NCI-H774 (cell line): ENCODE measurements at regions not wholly inside any gene's neighbourhood (a gene's known extent, or its start where the extent isn't known, plus 50 kb on each side); places are given as distances from the start of the nearest gene placed in this dataset.
"Not testable (repeated sequence)": the region's sequence is repeated elsewhere in the genome, so short reads cannot be mapped to it uniquely, and the experiment has no call there.

Experiments
- DNase-seq: peaks from one replicate; lab custom pipeline; 2025; lab: John Stamatoyannopoulos, UW

- DNase-seq: not testable (repeated sequence)
Measured at GRCh38 chr13:21261487-21262216, 85.2 kb downstream of the MRPL57 start.

DNA sequence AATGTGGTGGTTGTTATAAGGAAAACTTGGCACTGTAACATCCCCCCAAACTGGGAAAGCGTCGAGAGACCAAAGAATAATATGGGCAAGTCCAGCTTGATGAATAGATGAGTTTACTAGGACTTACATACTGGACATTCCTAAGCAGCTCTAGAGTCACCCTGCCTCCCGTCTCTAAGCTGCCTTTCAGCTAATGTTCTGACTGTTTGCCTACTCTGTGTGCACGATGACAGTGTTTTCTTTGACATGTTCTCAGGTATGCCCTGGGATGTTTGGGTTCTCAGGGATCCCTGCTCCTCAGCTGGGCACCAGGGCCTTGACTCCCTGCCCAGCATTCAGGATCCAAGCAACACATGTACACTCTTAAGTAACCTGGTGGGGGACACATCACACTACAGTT is 87.5 kb downstream of the MRPL57 start:
- DNase-seq: not testable (repeated sequence)

DNA sequence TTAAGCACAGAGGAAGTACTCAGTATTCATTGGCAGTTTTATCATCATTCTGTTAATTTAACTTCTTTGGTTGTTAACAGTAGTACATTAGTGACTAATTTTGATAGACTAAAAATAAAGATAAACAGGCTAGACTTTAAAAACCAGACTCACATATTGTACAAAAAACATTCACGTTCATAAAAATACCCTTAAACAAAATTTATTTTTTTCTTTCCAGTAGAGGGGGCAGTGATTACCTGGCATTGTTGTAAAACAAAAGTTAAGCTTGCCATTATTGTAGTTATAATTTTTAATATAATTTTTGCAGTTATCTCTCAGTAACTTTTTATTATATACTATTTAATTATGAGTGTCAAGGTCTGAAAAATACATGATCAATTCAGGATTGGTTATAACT is 92.0 kb downstream of the MRPL57 start:
- not testable (repeated sequence) for DNase-seq

GRCh38 chr13:21272439-21272838 is 96.0 kb downstream of the MRPL57 start:
- DNase-seq: not testable (repeated sequence)

DNA sequence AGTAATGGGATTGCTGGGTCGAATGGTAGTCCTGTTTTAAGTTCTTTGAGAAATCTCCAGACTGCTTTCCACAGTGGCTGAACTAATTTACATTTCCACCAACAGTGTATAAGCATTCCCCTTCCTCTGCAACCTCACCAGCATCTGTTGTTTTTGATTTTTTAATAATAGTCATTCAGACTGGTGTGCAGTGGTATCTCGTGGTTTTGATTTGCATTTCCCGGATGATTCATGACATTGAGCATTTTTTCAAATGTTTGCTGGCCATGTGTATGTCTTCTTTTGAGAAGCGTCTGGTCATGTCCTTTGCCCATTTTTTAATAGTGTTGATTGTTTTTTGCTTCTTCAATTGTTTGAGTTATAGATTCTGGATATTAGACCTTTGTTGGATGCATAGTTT is 98.0 kb downstream of the MRPL57 start:
- not testable (repeated sequence) for DNase-seq

- DNase-seq: no peak
Measured at GRCh38 chr13:21282065-21282464, 105.6 kb downstream of the MRPL57 start.

DNA sequence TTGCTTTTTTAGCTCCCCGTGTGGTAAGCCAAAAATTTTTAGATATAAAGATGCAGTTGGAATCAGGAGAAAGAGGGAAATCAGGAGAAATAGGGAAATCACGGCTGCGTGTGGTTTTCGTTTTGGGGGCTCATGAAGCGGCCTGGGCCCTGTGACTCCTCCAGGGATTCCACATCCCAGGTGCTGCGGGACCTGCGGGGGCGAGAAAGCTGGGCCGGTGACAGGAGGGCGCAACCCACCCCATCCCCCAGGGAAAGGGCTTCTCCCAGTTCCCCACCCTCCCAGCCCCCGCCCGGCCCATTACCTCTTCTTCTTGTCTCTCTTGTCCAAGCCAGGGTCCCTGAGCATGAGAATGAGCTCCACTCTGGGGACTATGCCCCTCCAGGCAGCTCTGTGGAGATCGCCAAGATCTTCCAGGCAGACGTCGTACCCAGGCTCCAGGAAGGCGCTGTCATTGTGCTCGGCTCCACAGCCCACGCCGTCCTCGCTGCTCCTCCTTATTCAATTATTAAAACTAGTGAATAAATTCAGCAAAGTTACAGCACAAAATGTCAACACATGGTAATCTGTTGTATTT is 111.0 kb downstream of the MRPL57 start:
- DNase-seq: no peak

DNA sequence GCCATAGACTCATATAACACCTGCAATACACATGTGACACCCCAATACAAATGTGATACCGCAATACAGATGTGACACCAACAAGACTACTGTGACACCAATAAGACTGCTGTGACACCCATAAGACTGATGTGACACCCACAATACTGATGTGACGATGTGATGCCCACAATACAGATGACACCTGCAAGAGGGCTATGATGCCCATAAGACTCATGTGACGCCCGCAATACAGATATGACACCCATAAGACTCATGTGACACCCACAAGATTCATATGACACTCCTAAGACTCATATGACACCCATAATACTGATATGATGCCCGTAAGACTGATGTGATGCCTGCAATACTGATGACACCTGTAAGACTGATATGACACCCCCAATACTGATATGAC is 113.0 kb downstream of the MRPL57 start:
- no peak for DNase-seq

DNA sequence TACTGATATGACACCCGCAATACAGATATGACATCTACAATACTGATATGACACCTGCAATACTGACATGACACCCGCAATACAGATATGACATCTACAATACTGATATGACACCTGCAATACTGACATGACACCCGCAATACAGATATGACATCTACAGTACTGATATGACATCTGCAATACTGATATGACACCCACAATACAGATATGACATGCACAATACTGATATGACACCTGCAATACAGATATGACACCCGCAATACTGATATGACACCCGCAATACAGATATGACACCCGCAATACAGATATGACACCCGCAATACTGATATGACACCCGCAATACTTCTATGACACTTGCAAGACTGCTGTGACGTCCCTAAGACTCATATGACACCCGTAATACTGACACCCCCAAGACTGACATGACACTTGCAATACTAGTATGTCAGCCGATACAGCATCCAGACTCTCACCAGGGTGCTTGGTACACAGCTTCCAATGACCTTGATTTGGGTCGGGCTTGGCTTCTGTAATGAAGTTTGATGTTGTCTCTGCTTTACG is 114.1 kb downstream of the MRPL57 start:
- DNase-seq: not testable (repeated sequence)

GRCh38 chr13:21291840-21292239 is 115.4 kb downstream of the MRPL57 start:
- no peak for DNase-seq

DNA sequence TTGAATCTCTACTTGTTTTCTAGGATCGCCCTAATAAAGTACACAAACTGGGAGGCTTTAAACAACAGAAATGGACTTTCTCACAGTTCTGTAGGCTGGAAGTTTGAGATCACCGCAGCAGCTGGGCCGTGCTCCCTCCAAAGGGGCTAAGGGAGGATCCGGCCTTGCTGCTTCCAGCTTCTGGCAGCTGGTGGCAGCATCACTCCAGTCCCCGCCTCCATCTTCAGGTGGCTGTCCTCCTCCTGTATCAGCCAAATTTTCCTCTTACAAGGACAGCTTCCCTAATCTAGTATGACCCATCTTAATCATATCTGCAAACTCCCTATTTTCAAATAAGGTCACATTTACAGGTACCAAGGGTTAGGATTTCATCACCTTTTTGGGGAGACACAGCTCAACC is 120.5 kb downstream of the MRPL57 start:
- DNase-seq: peak; percentile 51

DNA sequence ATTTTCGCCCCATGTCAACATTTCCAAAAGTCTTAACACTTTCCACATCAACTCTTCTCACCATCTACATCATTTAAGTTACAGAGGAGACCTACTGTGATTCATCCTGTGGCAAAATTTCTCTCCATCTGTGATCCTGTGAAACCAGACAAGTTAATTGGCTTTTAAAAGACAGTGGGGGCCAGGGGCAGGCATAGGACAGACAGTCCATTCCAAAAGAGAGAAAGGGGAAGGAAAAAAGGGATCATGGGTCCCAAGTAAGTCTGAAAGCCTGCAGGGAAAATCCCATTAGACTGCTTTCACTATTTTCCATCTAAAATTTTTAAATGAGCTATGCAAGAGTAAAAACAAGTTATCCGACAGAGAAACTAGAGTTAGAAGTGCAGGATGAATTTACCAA is 121.0 kb downstream of the MRPL57 start:
- no peak for DNase-seq

DNA sequence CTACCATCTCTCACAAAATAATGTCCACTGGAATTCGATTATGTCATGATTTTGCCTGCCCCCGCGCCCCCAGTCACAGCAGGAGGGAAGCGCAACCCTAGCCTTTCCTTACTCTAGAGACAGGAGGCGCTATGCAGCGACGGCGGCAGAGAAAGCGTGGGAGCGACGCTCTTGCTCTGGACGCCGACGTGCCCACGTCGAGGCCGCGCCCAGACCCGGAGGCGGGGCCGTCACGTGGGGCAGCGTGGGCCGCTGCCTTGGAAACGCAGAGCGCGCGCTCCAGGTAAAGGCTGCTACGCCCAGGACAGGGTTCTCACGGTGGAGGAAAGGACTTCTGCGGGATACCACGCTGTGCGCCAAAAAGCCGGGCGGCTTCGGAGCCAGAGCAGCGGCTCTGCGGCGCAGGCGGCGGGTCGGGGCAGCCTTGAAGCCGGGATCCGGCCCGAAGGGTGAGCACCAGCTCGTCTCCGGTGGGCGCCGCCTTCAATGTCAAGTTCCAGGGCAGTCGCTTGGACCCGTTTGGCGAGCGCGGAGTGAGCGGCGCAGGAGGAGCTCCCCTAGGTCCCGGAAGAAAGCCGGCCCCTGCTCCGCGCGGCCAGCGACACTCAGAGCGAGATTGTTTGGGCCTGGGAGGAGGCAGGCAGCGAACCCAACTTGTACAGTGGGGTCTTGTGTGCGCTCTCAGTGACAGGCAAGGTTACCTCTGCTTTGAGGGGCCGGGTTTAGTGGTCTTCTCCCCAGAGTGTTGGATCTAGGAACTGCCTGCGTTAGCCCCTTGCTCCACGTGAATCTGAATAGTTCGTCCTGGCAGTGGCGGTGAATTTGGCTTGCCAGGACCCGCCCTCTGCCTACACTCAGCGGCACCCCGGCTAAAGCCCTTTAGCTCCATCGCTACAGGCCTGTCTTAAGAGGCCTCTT is 121.7 kb downstream of the MRPL57 start:
- peak; percentile 79 for DNase-seq

DNA sequence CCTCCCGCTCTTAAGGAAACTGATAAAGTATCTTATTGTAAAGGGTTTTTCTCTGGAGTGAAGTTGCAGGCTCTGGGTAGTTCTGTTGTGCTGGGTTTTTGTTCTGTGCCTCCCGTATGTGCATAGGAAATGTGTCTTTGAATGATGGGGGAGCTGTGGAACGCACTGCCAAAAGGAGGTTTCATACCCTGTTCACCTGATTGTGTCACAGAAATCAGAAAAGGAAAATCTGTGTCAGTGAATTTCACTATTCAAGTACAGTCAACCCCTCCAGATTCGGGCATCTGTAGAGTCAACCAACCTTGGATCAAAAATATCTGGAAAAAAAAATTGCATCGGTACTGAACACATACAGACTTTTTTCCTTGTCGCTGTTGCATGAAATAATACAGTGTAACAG is 127.8 kb downstream of the MRPL57 start:
- no peak for DNase-seq

- not testable (repeated sequence) for DNase-seq
Measured at GRCh38 chr13:21306300-21307073, 130.0 kb downstream of the MRPL57 start.

DNA sequence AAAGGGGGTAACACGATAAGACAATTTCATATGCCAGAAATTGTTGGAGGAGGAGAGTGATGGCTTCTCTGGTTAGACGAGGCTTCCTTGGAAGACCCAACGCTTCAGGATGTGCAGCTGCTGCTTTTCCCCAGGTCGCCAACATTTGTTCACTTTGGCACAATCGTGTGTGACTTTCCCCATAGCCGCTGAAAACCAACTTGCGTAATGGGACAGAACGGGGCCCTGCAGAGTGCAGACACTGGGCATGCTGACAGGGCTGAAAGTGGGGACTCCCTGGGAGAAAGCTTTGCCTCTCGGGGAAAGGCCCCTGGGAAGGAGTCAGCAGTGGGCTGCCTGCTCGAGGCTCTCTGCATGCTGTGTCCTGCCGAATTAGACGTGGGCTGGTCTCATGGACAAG is 130.7 kb downstream of the MRPL57 start:
- DNase-seq: not testable (repeated sequence)

- no peak for DNase-seq
Measured at GRCh38 chr13:21308906-21309305, 132.4 kb downstream of the MRPL57 start.

- DNase-seq: no peak
Measured at GRCh38 chr13:21309542-21310172, 133.2 kb downstream of the MRPL57 start.

- DNase-seq: no peak
Measured at GRCh38 chr13:21310220-21310619, 133.8 kb downstream of the MRPL57 start.

DNA sequence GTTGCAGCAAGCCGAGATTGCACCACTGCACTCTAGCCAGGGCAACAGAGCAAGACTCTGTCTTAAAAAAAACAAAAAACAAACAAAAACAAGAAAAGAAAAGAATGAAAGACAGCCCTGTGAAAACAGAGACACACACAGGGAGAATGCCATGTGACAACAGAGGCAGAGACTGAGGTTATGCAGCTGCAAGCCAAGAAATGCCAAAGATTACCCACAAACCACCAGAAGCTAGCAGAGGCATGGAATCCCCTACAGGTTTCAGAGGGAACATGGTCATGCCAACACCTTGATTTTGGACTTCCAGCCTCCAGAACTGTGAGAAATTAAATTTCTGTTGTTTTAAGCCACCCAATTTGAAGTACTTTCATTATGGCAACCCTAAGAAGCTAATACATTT is 138.5 kb downstream of the MRPL57 start:
- DNase-seq: not testable (repeated sequence)

DNA sequence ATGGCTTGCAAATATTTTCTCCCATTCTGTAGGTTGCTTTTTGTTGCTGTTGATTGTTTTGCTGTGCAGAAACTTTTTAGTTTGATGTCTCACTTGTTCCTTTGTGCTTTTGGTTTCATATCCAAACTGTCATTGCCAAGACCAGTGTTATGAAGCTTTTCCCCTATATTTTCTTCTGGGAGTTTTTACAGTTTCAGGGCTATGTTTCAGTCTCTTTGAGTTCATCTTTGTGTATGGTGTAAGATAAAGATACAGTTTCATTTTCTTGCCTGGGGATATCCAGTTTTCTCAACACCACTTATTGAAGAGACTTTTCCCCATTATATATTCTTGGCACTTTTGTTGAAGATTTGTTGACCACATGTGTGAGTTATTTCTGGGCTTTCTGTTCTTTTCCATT is 139.9 kb downstream of the MRPL57 start:
- no peak for DNase-seq
